ENCODE measurements at regions not wholly inside any gene's neighbourhood (a gene's known extent, or its start where the extent isn't known, plus 50 kb on each side); places are given as distances from the start of the nearest gene placed in this dataset.
A peak's percentile ranks its signal among the peaks of the same experiment; 100 is the strongest.

DNA sequence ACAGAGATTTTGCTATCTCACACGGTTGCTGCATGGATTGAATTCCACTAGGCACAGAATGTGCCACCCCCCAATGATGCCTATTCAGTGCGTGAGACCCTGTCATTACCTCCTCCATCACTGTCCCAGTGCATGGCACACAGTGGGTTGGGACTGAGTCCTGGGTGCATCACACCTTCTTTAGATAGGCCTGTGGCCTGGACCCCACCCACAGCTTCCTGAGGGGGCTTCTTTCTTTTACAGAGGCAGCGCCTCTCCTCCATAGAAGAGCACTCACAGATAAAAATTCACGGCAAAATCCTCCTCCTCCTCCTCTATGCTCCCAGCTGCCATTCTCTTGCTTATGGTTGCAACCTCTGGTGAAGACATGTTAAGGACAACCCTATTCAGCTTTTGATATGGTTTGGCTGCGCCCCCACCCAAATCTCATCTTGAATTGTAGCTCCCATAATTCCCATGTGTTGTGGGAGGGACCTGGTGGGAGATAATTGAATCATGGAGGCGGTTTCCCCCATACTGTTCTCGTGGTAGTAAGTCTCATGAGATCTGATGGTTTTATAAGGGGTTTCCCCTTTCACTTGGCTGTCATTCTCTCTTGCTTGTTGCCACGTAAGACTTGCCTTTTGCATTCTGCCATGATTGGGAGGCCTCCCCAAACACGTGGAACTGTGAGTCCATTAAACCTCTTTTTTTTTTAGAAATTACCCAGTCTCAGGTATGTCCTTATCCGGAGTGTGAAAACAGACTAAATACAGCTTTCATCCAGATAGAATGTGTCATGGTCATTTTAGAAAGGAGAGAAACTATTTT, 147.6 kb downstream of the KLF13 start:
- DNase-seq, result peak; percentile 26

DNA sequence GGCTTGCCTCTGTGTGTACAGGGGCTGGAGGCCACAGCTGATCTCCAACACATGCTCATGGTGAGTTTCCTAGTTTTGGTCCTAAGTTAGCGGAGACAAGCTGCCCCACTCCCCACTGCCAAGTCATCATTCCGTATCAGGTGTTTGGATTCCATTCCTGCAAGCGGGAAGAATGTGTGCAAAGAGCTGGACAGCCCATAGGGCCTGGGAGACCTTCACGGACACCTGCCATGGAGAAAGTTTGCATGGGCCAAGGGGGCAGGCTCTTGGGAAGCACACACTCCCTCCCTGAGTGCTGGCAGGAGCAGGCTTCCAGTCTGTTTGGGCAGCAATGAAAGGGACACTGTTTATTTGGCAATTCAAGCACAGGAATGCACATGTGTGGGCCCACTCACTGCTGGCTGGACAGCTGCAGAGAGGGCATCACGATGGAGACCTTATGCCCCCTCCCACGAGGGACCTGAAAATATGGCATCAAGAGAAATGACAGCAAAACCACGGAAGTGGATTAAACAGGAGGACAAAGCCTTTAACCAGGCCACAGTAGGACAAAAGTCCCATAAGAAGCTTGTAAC, 149.7 kb downstream of the KLF13 start:
- no peak for DNase-seq

DNA sequence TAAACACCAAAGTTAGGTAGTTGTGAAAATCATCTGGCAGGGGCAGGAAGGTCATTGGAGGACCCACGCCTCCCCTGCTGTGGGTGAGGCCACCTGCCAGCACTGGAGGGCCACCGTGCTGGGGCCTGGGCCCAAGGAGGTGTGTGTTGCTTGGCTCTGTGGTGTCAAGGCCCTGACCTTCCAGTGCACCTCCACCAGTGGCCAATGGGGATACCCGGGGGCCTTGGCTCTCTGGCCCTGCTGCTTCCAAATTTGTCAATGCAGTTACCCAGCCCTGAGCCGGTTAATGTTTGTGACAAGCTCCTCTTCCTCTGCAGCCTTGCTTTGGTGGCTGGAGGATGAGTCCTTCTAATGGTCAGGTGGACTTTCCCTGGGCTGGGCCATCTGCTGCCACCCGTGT, 150.2 kb downstream of the KLF13 start:
- DNase-seq, result no peak

DNA sequence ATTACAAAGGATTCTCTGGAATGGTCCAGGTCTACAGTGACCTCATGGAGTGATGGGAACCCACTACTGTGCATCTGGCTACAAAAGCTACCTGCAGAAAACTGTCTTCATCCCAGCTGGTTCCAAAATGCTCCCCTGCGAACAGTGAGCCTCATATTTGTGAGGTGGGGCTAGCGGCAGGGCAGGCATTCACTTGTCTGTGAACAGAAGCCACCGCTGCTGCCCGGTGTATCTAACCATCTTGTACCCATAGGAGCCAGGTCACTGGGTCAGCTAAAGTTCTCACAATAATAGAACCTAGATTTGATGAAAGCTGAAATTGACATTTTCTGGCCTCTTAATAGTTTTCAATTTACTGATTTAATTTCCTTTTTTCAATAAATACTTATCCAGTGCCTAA, 150.7 kb downstream of the KLF13 start:
- DNase-seq, result no peak

DNA sequence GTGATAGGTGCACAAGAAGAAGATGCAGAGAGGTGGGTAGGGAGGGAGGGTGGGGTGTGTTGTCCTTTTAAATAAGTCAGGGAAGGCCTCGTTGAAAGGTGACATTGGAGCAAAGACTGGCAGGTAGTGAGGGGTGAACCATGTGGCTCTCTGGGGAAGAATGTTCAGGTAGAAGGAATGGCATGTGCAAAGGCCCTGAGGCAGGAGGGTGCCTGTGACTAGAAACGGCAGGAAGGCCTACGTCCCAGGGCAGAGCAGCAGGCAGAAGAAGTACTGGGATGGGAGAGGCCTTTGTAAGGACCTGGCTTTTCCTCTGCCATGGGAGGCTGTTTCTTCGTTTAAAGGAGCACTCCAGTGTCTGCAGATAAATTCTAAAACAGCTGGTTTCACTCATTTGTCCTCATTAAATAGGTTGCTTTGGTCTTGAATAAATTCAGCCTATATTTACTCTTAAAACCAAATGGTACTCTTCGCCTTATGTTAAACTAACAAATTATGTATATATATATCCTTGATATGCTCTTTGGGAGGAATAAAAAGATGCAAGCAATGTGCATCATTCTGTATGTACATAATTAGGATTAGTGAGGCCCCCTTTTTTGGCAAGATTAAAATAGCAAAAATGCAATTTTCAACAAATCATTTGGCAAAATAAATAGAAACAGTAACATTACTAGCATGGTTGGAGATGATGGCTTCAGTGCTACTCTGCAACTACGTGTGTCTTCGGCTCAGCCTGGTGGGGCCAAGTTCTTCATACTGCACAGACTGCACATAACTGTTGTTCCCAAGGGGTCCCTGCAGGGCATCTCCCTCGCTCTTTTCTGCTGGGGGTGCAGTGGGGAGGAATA, 151.4 kb downstream of the KLF13 start:
- no peak for DNase-seq

DNA sequence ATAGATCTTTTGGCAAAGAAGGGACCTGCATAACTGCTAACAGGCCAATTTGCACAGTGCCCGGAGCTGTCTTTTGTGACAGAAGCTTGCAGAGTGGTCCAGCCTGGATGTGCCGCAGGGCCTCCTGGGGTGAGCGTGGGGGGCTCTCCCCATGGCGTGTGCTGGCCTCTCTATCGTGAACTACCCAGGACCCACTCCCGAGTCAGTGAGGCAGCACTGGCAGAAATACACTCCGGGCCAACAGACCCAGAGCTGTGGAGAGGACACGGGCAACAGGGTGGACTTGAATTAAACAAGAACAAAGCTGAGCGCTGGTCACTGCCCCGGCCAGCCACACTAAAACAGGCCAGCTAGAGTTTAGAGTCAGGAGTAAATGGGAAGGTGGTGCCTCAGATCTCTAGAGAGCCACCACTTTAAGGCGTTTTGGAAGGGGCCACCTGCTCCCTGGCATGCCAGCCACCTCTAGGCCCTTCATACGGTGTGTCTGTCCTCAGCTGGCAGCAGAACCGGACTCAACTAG, 152.1 kb downstream of the KLF13 start:
- DNase-seq, result no peak

DNA sequence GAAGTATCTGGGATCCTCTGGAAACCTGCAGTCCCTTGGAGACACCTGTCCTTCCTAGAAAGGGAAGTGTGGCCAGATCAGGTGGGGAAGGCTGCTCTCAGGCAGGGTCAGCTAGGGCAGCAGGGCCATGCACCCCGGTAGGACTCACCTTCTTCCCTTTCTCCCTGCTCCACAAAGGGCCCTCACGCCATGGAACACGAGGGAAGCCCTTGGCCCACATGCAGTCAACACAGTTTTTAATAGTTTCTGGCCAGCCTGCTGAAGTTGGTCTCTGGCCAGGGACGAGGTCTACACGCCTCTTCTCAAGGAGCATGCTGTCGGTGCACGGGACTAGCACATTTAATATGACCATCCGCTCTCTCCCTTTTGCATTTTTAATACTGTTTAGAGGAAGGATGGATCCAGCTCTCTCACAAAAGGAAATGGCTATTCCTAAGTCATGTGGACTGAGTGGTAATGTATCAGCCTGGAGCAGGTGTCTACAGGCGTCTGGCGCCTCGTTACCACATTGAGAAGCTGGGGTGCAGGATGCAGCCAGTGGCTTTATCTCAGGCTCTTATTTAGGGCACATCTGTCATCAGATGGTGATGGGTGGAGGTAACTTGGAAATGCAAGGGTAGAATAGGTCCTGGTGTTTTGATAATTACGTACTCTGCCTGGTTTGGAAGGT, 153.9 kb downstream of the KLF13 start:
- DNase-seq, result no peak

DNA sequence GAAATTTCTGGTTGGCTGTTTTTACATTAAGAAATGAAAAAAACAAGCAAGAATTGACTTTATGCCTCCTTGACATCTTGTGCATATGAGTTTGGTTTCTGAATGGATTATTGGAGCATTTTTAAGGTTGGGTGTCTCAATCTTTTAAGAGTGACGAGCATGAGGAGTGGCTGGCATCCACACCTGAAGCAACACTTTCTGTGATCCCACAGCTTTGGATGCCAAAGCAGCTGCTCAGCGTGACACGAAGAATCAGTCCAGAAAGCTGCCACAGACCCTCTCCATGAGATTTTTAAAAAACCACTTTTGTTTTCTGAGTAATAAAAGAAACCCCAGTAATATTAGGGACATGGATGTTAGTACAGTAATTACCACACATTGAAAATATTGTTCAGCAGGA, 154.5 kb downstream of the KLF13 start:
- DNase-seq, result no peak

DNA sequence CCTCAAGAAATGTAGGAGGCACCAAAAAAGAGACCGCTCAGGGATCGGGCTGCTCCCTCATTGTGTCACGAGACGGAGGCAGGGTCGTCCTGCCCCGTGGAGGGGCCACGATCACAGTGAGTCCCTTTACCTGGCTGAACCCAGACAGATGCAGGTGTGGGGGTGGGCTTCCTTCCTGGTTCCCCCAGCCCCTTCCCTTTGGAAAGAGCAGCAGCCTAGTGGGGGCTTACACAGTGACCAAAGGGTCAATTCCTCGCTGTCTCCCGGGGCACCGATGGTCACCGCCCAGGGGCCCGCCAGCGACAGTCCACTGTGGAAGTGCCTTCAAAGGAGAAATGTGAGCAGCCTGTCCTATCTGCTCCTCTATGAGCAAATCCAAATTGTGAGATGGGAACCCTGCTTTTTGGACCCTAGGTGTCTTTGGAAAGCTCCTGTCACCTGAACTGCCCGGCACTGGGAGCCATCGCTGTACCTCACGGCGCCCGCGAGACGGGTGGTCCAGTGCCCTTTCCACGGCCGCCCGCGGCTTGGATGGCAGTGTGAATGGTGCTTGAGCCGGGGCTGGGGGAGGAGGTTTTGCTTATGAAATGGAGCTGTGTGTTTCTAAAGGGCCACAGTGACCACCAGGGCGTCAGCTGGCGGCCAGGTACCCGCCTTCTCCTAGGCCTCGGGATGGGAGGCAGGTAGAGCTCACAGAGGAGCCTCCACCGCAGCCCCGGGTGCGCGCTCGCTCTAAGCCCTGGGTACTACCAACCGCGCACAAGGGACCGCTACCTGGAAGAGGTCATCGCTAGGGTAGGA, 155.7 kb downstream of the KLF13 start:
- DNase-seq, result no peak

DNA sequence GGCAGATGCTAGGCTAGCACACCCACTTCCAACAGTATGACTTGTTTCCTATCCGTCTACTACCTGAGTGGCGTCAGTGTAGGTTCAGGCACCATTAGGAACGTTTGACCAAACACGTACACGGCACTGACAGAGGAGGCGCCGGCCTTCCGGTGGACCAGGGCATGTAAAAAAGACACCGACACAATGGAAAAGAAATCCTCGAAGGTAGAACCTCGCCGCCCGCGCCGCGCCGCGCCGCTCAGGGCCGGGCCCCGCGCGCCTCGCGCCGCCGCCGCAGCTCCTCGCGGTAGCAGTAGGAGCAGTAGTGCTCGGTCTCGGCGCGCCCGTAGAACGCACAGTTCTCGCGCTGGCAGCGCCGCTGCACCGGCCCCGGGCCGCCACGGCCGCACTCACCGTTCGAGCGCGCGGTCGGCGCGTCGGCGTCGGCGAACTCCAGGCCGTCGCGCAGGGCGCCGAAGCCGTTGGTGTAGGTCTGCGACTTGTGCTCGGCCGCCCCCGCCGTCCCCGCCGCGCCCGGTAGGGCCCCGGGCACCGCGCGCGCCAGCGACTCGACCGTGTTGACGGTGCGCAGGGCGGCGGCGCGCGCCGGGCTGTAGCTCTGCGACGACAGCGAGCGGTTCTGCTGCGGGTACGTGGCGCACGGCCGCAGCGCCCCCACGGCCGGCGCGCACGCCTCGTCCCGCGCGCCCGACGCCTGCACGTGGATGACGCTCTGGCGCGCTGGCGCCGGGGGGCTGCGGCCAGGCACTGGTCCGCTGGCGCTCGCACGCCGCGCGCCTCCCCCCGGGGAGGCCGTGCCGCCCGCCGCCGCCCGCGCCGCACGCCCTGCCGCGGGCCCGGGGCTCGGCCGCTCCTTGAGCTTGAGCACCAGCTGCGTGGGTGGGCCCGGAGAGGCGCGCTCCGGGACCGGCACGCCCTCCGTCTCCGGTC, 156.7 kb downstream of the KLF13 start:
- DNase-seq, result peak; percentile 55

DNA sequence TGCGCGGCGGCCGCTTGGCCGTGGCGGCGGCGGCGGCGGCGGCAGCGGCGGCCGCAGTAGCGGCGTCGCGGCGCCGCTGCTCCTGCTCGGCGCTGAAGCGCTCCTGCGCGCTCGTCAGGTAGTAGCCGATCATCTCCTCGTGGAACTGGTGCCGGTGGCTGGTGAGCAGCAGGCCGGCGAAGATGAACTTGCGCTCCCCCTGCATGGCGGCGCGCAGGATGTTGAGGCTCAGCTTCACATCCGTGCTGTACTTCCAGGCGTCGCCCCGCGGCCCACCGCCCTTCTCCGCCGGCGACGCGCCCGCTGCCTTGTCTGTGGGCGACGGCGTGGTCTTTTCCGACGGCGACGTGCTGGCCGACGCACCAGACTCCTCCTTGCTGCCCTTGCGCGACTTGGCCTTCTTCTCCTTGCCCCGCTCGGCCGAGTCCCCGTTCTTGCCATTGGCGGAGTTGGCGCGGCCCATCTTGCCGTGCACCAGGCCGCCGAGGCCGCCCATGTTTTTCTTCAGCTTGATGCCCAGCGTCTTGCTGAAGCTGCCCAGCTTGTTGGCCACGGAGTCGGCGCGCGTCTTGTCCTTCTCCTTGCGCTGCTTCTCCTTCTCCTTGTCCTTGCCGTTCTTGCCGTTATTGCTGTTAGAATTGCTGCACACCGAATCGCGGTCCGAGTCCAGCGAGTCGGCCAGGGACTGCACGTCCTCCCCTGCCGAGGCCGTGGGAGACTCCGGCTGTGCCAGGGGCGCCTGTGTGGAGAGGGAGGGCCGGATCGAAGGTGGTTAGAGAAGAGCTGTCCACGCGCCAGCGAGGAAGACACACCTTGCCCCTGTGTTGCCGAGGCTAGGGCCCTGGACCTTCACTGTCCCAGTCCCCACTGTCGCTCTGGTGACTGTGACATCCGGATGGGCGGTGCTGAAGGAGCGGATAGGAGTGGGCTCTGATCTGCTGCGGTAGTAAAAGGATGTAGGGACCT, 157.6 kb downstream of the KLF13 start:
- peak; percentile 52 for DNase-seq

DNA sequence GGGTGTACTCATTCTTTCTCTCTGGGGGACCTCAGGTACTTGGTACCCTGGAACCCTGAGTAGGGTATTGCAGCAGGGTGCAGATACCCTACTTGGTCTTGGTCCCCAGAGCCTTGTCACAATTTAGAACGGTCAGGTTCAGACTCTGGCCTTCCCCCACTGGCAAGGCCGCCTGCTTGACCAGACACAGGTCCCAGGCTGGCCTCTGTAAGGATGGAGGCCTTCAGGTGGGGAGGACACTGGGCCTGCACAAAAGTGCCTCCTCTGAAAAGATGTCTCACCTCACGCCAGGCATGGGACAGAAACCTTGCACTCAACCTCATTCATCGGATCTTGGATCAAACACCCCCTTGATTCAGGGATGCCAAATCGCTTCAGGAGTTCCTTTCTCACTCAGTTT, 158.4 kb downstream of the KLF13 start:
- no peak for DNase-seq

DNA sequence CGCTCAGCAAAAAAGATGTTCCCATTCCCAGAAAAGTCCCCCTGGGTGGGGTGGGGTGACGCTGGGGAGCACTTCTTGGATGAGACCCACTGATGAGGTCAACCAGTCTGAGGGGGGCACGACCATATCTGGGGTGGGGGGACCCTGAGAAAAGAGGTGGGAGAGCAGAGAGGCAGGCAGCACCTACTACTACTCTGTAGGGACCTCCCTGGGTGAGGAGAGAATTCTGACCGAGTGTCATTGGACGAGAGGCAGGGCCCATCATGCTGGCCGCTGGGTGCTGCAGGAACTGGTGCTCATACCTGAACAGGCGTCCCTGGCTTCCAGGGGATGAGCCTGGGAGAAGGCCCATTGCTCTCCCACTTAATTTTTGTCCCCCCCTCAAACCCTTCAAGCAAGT, 158.8 kb downstream of the KLF13 start:
- no peak for DNase-seq

DNA sequence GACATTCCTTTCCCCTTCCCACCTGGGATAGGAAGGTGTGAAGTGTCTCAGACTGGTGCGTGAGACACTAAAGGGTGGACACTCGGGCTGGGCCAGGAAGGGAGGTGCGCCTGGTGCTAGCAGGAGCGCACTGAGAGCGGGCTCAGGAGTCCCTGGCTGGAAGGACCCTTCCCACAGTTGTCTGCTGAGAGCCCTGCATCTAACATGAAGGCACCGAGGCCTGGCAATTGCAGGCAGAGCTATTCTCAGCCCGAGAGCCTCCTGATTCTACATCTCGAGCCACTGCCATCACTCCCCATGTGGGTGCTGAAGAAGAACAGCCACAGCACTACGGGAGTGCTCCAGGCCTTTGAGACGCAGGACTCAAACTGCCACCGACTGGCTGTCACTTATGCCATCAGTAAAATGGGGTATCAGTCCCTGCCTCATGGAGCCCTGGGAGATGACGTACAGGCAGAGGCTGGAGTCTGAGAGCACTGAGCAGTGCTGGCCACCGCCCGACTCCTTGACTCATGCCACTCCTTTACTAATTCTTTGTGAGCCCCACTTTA, 159.4 kb downstream of the KLF13 start:
- no peak for DNase-seq

DNA sequence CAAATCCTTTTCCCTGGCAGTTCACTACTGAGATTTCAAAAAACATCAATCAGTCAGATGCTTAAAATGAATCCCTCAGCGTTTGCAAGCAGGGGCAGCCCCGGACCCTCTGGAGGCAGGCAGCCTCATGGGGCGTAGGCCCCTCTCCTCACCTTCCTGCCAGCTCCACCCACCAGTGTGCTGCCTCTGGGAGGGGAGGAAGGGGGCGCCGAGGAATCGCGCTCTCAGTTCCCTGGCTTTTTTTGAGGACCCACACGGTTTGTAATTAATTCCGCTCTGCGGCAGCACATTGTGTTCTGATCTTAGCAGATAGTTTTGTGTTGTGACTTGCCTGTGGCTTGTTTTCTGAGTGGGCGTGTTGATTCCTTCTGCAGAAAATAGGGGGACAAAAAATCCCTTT, 159.9 kb downstream of the KLF13 start:
- no peak for DNase-seq

DNA sequence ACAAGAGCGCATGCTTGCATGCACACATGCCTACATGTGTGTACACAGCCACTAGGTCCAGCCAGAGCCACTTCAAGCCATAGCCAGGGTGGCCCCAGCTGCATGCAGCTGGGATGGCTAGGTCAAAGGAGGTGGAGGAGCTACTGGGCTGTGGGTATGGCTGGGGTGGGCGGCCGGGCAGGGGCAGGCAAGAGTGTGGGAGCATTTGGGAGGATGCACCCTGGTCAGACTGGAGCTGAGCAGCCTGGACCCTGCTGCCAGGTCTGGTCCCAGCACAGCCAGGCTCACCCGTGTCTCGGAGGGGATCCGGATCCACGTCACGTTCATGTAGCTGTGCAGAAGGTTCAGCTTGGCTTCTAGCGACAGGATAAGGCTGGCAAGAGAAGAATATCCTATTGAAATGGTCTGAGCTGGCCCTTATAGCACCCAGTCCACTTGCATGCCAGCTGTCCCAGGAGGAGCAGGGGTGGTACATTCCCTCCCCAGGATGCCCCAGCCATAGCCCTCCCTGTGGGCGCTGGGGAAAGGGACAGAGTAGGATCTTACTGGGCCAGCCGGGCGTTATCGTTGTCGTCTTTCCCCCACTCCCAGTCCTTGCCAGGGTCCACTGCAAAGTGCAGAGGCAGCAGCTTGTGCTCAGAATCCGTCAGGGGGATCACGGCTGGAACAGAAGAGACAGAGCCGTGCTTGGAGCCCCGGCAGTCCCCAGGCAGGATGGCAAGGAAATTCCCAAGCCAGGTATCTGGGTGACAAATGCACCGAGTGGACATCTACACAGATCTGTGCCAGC, 160.5 kb downstream of the KLF13 start:
- no peak for DNase-seq

DNA sequence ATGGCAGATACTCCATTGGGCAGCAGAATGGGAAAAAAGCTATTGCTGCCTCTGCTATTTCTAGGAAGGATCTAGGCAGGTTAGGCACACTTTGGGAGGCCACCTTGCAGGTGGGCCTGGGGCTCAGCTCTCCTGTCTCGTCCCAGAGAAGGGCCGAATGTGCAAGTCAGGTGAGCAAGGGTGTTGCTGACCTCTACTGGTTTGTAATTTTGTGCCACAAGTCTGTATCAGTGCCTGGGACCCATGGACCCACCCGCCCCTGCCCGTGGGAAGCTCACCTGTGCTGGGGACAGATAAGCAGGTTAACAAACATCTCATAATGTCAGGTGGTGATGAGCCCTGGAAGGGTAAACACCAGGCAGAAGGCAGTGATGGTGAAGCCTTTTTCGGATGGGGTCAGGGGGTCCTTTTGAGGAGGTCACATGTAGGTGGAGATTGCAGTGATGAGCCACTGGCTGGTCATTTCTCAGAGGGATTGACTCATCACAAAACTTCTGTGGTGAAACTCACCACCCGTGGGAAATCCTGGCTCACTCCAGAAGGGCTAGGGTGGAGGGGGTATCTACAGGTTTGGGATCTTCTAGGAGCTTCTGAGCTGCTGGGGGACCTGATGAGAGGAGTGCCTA, 161.3 kb downstream of the KLF13 start:
- DNase-seq, result no peak

Data from CD4-positive, alpha-beta T cell treated with Interleukin-12 subunit alpha and Interleukin-12 subunit beta, for 1 hour (primary cell).